Activated CD8-positive, alpha-beta memory T cell treated with anti-CD3 and anti-CD28 coated beads for 48 hours (primary cell): ENCODE measurements at regions not wholly inside any gene's neighbourhood (a gene's known extent, or its start where the extent isn't known, plus 50 kb on each side); places are given as distances from the start of the nearest gene placed in this dataset.
"Not testable (repeated sequence)": the region's sequence is repeated elsewhere in the genome, so short reads cannot be mapped to it uniquely, and the experiment has no call there.

Experiments used
- DNase-seq, 3 experiments: peaks; one replicate each; pipeline ENCODE4 v3.0.0-alpha.2; 2020; ENCODE audit warnings: low read depth in 2 of 3, low spot score in 2 of 3

DNA sequence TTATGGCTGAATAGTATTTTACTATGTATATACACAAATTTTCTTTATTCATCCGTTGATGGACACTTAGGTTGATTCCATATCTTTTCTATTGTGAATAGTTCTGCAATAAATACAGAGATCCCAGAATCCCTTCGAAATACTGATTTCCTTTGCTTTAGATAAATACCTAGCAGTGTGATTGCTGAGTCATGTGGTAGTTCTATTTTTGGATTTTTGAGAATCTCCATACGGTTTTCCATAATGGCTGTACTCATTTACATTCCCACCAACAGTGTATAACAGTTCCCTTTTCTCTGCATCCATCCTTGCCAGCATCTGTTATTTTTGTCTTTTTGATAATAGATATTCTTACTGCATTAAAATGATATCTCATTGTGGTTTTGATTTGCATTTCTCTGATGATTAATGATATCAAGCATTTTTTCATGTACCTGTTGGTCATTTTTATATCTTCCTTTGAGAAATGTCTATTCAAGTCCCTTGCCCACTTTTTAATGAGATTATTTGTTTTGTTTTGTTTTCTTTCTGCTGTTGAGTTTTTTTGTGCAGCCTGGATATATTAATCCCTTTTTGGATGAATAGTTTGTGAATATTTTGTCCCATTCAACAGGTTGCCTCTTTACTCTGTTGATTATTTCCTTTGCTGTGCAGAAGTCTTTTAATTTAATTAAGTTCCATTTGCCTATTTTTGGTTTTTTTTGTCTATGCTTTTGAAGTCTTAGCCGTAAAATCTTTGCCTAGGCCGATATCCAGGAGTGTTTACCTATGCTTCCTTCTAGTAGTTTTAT, 466.7 kb upstream of the TENM3 start:
- DNase-seq, result no peak

DNA sequence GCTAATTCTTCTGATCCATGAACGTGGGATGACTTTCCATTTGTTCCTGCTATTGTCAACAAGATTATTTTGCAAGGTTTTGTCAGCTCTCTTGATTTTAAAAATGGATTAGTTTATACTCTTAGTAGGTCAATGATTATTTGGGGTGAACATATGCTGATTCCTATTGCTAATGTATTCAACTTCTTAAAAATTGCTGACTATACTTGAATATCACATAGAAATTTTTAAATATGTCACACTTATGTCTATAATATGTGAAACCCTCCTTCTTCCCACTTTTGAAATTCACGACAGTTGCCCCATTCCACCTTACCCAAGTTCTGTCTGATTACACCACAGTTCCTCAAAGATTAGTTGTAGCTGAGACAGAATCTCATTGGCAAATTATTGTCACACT, 465.7 kb upstream of the TENM3 start:
- DNase-seq, result no peak

DNA sequence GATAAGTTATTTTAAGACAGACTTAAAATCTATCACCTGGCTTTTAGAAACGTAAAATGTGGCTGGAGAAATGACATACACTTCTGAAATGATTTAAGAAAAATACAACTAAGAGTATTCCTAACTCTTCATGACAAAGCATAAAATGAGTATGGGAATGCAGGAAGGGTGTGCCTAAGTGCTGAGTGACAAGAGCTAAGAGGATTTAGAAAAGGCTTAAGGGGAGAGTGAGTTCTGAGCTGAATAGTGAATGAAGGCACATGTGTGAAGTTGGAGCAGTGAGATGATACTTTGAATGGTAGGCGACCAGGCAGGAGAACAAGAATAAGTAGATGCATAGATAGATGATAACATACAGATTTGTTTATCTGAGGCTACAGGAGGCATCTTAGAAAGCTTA, 458.3 kb upstream of the TENM3 start:
- no peak for DNase-seq

DNA sequence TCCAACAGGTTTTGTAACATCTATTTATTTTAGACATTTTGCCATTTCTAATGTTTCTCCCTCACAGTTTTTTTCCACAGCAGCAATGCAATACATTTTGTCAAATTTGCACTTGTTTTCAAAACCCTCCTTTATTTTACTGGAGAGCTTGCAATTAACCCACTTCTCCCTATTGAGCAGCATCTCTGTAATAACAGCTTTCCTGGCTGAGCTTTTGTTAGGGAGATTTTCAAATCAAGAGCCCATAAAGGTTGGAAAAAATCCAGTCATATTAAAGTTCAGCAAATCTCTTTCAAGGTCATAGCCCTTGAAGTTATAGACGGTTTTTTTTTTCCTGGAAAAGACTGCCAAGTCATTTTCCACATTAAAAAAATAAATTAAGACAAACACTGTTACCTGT, 450.6 kb upstream of the TENM3 start:
- DNase-seq, result no peak

DNA sequence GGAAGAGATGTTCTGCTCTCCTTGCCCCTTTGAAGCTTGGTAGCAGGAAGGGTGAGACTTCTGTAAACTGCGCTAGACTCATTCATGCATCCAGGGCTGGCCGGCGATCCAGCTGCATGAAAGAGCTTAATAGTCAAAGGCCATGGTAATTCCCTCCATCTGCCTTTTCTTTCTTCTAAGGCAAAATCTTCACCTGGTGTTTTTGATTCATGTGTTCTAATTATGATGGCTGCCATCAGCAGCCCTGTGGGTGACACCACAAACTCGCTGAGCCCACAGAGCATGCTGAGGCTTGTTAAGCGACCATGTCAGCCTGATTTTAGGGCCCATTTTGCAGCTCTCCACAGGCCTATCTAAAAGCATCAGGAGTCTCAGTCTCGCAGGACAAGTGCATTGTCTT, 450.1 kb upstream of the TENM3 start:
- DNase-seq, result no peak

DNA sequence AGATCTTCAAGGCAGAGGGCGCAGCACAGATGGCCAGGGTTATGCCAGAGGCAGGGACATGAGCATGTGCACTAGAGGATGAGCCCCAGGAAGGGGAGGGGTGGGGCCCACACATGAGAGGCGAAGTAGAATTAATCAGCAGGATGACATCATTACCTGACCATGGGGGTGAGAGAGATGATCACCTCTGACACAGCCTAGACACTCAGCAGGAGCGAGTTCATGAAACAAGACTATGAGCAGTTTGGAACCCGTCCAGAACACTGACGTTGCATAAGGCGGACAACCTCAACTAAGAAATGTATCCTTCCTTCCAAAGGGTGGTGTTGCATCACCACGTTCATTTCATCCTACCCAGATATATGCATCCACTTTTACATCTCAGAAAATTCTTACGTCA, 446.7 kb upstream of the TENM3 start:
- no peak for DNase-seq

DNA sequence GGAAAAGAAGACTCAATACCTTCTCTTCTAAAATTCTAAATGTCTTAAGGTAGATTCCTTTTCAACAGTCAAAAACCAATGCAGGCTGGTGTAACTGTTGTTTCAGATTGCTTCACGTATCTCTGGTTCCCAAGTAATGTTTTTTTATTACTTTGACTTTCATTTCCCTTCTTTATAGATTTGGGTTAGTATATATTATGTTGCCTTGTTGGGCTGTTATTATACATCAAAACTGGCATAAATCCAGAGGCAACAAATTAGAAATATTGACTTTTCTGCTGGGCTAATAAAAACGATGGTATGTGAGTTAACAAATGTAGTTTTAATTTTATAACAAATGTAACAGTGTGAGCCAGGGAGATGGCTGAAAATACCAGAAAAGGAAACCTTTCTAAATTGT, 444.7 kb upstream of the TENM3 start:
- no peak for DNase-seq

DNA sequence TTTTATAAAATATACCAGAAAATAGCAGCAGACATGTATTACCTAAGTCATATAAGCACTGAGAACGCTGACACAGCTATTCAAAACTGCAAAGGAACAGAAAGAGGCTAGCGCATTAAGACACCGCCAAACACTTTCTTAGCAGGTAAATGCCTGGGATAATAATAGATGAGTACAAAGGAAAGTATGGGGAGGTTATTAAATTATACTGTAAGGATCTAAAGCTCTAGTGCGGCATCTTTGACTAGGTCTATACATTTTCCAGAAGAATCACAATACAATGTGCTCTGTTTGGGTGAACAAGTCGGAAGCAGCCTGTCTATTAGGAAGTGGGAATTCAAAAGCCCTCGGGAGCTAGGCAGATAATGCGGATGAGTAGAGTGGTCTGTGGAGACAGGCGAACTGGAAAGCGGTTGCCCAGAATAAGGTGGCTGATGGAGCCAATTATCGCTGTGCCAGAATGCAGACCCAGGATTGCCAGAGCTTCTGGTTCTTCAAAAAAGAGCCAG, 443.6 kb upstream of the TENM3 start:
- DNase-seq, result no peak

DNA sequence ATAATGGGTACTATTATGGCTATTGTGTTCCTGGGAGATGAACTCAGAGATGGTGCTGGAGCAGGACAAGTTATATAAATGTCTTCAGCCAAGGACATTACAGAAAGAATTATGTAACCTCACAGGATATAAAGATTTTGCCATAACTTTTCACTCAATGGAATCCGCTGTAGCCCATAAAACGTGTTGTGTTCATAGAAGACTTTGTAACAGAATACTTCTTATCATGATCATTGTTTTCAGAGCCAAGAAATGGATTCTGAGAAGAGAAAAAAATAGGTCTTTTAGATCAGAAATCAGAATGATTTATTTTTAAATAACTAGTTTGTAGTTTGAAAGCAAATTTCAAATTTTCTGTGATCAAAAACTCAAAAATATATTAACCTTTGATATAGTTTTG, 441.0 kb upstream of the TENM3 start:
- DNase-seq, result no peak

DNA sequence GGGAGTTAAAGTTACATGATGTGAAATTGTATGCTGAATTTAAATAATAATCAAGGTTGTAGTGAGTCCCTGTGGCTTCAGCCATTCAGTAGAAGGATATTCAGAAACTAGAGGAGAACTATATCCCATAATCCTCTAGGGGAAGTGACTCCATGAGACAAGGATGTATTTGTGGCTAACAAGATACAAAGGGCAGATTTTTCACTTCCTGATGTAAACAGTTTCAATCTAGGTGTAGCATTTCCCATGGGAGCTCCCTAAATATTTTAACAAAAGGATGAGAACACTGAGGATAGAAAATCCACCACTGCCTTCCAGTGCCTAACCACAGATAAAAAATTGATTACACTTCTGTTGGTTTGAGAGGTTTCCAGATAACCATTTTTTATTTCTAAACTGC, 435.4 kb upstream of the TENM3 start:
- no peak for DNase-seq

DNA sequence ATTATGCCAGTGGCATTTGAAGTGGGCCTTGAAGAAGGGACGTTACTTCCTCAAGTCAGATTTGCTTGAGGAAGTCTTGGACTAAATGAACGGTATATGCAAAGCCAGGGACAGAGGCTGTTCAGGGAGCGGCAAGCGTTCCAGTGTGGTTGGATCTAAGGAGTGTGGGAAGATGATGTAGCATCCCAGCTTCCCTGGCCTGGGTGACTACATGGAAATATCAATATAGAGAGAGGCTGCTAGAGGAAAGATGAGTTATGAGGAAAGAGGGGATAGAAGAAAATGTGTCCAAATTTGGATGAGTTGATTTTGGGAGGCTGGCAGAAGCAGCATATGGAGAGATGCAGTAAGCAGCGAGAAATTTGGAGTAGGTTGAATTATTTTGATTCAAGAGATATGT, 432.5 kb upstream of the TENM3 start:
- DNase-seq, result no peak

DNA sequence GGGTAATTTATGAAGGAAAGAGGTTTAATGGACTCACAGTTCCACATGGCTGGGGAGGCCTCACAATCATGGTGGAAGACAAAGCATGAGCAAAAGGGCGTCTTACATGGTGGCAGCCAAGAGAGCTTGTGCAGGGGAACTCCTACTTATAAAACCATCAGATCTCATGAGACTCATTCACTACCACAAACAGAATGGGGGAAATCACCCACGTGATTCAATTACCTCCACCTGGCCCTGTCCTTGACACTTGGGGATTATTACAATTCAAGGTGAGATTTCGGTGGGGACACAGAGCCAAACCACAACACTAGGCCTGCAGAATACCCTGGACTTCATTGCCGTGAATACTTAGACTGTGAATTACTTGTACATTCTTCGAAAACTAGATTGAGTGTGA, 431.7 kb upstream of the TENM3 start:
- not testable (repeated sequence) for DNase-seq

DNA sequence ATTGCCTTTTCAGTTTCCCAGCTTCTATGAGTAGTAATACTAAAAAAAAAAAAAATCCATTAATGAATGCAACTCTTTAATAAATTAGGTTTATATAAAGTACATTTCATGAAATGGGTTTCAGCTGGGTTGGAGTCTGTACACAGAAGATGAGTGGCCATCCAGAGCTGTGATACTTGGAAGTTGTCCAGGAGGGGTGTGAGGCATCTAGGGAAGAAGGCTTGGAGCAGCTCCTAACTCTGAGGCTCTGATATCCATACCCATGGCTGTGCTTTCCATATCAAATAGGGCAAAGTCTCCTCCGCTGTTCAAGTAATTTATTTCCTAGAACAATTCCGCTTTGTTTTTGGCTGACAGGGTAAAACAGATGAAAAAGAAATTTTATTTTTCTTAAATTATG, 423.3 kb upstream of the TENM3 start:
- DNase-seq, result no peak

DNA sequence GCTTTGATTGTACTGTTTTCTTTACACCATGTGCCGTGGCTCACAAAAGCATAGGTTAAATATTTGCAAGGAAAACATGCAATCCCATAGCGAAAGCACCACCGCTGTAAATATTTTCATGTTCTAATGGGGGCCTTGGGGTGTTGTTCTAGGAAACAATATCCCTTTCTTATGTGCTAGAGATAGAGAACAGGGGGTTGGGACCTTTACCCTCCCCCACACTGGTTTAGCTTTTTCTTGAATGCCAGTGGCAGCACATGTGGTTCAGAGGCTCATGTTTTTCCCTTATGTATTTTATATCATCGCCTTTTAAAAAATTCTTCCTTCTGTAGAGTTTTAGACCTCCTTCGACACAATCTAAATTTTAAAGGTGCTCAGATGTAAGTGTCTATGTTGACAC, 422.6 kb upstream of the TENM3 start:
- no peak for DNase-seq

DNA sequence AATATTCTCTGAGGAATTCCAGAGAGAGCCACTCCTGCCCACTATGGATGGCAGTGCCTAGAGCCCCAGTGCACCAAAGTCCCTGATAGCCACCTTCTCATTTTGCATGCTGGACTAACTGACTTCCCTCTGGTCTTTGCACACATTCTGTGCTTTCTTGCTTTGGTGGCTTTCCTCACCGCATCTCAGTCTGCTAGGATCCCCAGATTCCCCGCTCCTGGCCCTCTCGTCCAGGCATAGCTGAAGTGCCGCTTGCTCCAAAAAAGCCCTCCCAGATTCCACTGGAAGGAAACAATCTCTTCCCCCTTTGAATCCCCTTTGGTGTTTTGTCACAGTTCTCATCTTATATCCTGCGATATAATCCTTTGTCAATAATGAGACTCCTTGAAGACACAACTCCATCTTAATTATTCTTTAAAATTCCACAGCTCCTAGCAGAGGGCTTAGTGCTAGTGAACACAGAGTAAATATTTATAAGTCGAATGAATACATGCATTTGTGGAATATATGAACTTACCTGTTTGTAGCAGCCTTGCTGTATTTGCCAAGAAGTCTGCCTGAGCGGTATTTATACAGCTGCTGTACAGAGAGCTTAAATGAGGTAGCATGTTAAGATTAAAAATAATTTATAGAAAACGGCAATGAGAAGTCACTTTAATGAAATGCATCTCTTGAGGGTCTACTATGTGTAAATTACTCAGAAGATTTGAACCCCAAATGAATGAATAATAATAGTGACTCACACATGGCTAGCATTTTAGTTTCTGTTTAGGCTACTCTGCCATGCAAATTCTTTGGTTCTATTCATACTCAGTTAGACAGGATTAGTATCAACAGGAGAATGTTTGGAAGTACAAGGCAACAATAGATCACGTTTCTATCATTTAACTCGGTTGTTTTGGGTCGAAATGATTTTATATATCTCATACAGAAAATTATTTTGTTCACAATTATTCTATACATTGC, 421.9 kb upstream of the TENM3 start:
- DNase-seq, result no peak

DNA sequence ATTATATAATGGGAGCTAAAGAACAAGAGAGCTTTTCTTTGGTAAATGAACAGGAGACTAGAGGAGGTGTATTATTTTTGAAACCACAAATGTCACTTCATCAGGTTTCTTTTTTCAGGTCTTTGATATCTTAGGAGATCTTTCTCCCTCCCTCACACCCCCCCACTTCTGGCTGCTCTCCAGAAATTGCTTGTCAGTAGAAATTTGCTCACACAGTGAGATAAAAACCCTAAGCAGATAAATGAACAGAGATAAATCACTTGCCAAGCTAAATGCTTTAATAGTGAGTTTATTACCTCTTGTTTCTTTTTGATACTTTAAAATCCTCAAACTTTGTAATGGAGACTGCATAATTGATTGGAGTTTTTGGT, 421.2 kb upstream of the TENM3 start:
- no peak for DNase-seq

DNA sequence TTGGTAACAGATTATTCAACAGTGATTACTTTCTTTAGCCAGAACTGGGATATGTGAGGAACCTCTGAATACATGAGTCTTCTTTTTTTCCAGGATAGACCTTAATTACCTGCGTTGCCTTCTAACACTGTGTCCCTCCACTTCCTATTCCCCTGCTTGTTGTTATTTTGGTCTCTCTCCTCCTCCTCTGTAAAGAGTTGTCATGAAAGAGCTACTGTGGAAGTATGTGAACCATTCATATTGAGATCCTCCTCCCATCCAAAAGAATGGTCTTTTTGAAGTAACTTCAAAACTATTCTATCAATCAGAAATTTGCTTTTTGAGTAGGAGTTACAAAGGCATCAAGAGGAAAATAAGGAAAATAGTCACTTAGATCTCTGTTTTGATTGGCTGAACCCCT, 420.0 kb upstream of the TENM3 start:
- no peak for DNase-seq

DNA sequence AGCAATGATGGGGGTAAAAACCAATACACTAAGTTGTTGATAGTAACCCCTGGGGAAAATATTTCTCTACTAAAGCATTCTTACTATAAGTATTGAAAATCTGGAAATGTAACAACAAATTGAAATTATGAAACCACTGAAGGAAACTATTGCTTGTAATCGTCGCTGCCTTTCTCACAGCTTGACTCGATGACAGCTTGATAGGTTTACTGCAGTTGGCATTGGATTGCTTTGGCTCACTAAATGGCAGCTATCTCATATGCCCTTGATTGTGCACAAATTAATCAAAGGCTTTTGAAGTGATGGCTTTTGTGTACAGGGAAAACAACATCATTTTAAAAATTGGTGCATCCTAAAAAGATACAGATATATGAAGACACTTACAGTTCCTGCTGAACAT, 419.6 kb upstream of the TENM3 start:
- no peak for DNase-seq

DNA sequence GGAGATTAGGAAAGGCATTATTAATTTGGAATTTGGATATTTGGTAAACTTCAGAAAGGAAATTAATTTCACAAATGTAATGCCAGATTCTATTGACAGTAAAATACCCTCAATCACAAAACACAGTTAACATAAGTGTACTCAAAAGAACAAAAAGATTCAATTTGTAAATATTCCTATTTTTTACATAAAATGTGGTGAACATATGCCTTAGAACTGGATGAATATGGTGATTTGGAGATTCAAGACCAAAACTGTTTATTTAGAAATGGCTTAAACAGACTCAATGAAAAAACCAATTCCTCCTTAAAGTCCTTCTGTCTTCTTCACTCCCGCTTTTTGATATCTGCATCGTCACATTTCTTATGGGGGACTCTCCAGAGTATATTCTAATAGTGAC, 417.6 kb upstream of the TENM3 start:
- no peak for DNase-seq

DNA sequence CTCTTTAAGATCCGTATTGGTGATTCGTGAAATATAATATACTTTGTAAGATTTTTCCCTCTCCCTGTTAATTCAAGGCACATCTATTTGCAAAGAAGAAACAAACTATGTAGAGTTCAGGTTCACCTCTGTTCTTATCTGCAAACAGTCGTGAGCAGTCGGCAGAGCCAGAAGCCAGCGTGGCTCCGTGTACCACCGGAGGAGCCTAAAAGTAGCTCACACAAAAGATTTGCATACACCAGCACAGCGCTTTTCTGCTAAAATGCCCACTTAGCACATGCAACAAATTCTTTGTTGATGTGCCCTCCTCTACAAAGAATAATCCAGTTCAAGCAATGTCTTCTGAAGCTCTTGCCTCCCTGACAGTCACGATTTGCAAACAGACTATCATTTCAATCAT, 416.0 kb upstream of the TENM3 start:
- no peak for DNase-seq

DNA sequence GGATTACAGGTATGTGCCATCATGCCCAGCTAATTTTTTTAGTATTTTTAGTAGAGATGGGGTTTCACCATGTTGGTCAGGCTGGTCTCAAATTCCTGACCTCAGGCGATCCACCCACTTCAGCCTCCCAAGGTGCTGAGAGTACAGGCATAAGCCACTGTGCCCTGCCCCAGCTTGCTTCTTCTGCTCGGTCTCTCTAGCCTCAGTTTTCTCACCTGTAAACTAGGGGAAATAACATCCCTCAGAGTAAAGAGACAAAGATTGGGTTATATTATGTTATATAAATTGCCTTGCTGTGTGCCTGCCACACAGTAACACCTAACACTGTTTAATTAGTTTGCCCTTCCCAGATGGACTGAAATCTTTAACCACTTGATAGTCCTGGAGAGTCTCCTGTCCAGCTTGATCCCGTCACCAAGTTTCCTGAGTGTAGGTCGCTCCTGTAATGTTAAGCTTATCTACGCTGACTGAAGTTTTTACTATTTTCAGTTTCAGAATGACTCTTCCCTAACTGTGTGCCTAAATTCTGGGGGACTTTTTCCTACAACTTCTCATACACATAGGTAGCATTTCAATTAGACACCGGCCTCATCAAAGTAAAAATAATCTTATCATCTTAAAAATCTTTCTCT, 412.7 kb upstream of the TENM3 start:
- no peak for DNase-seq

DNA sequence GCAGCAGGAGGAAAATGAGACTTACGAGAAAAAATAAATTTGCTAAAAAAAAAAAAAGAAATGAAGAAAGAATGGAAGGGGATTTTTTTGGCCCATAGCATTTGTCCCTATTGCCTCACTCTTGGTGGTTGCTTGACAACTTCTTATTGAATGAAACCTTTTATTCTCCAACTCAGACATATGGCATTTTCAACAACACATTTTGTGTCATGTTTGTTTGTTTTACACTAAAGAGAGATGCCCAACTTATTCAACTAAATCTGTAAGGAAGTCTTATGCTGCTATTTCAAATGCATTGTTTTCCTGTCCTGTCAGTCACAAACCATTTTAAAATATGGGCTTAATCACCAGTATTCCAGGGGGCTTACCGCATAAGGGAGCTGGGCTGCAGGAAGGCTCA, 409.1 kb upstream of the TENM3 start:
- DNase-seq, result no peak
